IMR-90 (cell line): ENCODE measurements at regions not wholly inside any gene's neighbourhood (a gene's known extent, or its start where the extent isn't known, plus 50 kb on each side); places are given as distances from the start of the nearest gene placed in this dataset.

Source experiments
- ATAC-seq: fragments of 200-7000 bp; cut with Tn5 transposase; 2 replicates; pipeline ENCODE4 v1.9.1; 2020; ENCODE audit warnings: low read depth, mild to moderate bottlenecking, moderate library complexity
- BruUV-seq: library from RNA; stranded (reverse); fragments of 400-500 nt; replicated peaks from 2 replicates; lab custom pipeline; 2021; lab: Mats Ljungman, UMichigan
- CTCF ChIA-PET: fragments of 300-600 bp; formaldehyde crosslinking; extraction: SDS; loops from one replicate; lab custom pipeline; 2021; ENCODE audit warnings: antibody characterized with exemption; lab: Yijun Ruan, JAX
- POLR2A ChIA-PET: fragments of 300-600 bp; sonication (Branson Sonifier 250); formaldehyde crosslinking; loops from one replicate; lab custom pipeline; 2022; ENCODE audit warnings: antibody characterized with exemption; ENCODE audit not compliant: unreplicated experiment; lab: Charles Lee
- DNase-seq: peaks from one replicate; pipeline ENCODE4 v3.0.0; 2013
- H2AFZ ChIP-seq: replicated peaks from 2 replicates; pipeline ENCODE3; 2013; ENCODE audit warnings: low read length, mild to moderate bottlenecking; ENCODE audit not compliant: poor library complexity
- H2AK5ac ChIP-seq: 2 replicates; pipeline ENCODE4 v1.6.1; 2013; ENCODE audit warnings: low read depth, low read length, inconsistent platforms
- H2AK9ac ChIP-seq: replicated peaks from 2 replicates; pipeline ENCODE3; 2013; ENCODE audit warnings: mild to moderate bottlenecking, low read depth, low read length, moderate library complexity; ENCODE audit not compliant: poor library complexity
- H2BK120ac ChIP-seq: 2 replicates; pipeline ENCODE4 v1.6.1; 2013; ENCODE audit warnings: low read depth, low read length, inconsistent platforms
- H2BK15ac ChIP-seq: 3 replicates; pipeline ENCODE4 v1.6.1; 2013; ENCODE audit warnings: low read depth, low read length, inconsistent platforms
- H2BK20ac ChIP-seq: 2 replicates; pipeline ENCODE4 v1.6.1; 2013; ENCODE audit warnings: low read depth, mild to moderate bottlenecking, inconsistent platforms, low read length, moderate library complexity
- H2BK5ac ChIP-seq: 2 replicates; pipeline ENCODE4 v1.6.1; 2013; ENCODE audit warnings: mild to moderate bottlenecking, low read depth, low read length, inconsistent platforms; ENCODE audit not compliant: poor library complexity, severe bottlenecking
- H3K14ac ChIP-seq: replicated peaks from 2 replicates; pipeline ENCODE4 v1.6.1; 2013; ENCODE audit warnings: low read depth, low read length, inconsistent platforms
- H3K18ac ChIP-seq: 2 replicates; pipeline ENCODE4 v1.6.1; 2013; ENCODE audit warnings: low read depth, low read length, control low read depth
- H3K23ac ChIP-seq: 2 replicates; pipeline ENCODE4 v1.6.1; 2013; ENCODE audit warnings: low read depth, low read length, inconsistent platforms
- H3K27ac ChIP-seq: 2 replicates; pipeline ENCODE4 v1.5.1; 2013; ENCODE audit warnings: mild to moderate bottlenecking, control low read depth, low read length; ENCODE audit not compliant: insufficient read depth
- H3K27me3 ChIP-seq: 2 replicates; pipeline ENCODE4 v1.6.1; 2013; ENCODE audit warnings: low read length; ENCODE audit not compliant: control insufficient read depth, insufficient read depth
- H3K36me3 ChIP-seq: 2 replicates; pipeline ENCODE4 v1.6.1; 2013; ENCODE audit warnings: low read length, mixed read lengths; ENCODE audit not compliant: control insufficient read depth, insufficient read depth
- H3K4ac ChIP-seq: 2 replicates; pipeline ENCODE4 v1.6.1; 2013; ENCODE audit warnings: low read depth, low read length, inconsistent platforms
- H3K4me1 ChIP-seq: 2 replicates; pipeline ENCODE4 v1.6.1; 2013; ENCODE audit warnings: low read length, mixed read lengths; ENCODE audit not compliant: control insufficient read depth, insufficient read depth
- H3K4me2 ChIP-seq: 2 replicates; pipeline ENCODE4 v1.6.1; 2013; ENCODE audit warnings: low read depth, mild to moderate bottlenecking, control low read depth, low read length, moderate library complexity
- H3K4me3 ChIP-seq: 2 replicates; pipeline ENCODE4 v1.5.1; 2013; ENCODE audit warnings: low read depth, mild to moderate bottlenecking, control low read depth, low read length, moderate library complexity; ENCODE audit not compliant: insufficient read depth
- H3K56ac ChIP-seq: 2 replicates; pipeline ENCODE4 v1.6.1; 2013; ENCODE audit warnings: low read length, inconsistent platforms; ENCODE audit not compliant: insufficient read depth; ENCODE audit errors: extremely low read depth
- H3K79me1 ChIP-seq, 2 experiments: 2 replicates each; pipeline ENCODE4 v1.6.1; 2013; ENCODE audit warnings: low read length in 2 of 2, inconsistent platforms in 1 of 2, low read depth in 1 of 2
- H3K9ac ChIP-seq: 2 replicates; pipeline ENCODE4 v1.6.1; 2013; ENCODE audit warnings: low read depth, low read length, control low read depth
- H3K9me1 ChIP-seq: 2 replicates; pipeline ENCODE4 v1.6.1; 2013; ENCODE audit warnings: low read length, inconsistent platforms; ENCODE audit not compliant: insufficient read depth
- H3K9me3 ChIP-seq: 2 replicates; pipeline ENCODE4 v1.6.1; 2013; ENCODE audit warnings: low read length; ENCODE audit not compliant: control insufficient read depth, insufficient read depth
- H4K20me1 ChIP-seq: 2 replicates; pipeline ENCODE4 v1.6.1; 2013; ENCODE audit warnings: low read length, inconsistent platforms; ENCODE audit not compliant: insufficient read depth
- H4K5ac ChIP-seq: 2 replicates; pipeline ENCODE4 v1.6.1; 2013; ENCODE audit warnings: mild to moderate bottlenecking, low read depth, low read length, control low read depth
- H4K8ac ChIP-seq, 2 experiments: 2 replicates each; pipeline ENCODE4 v1.6.1; 2013; ENCODE audit warnings: low read depth in 2 of 2, low read length in 2 of 2, control low read depth in 1 of 2, inconsistent platforms in 1 of 2
- H4K91ac ChIP-seq: 2 replicates; pipeline ENCODE4 v1.6.1; 2013; ENCODE audit warnings: low read depth, low read length, inconsistent platforms; ENCODE audit not compliant: insufficient read depth
- BHLHE40 ChIP-seq: fragments of 150-350 bp; IDR thresholded peaks from 2 replicates; pipeline ENCODE4 v1.6.1; 2016; ENCODE audit warnings: mild to moderate bottlenecking, low read depth, low read length
- CEBPB ChIP-seq: IDR thresholded peaks from 2 replicates; pipeline ENCODE4 v1.6.1; 2012; ENCODE audit warnings: low read depth, low read length, improper control_type of control experiment
- CHD1 ChIP-seq: IDR thresholded peaks from 2 replicates; pipeline ENCODE4 v1.6.1; 2012; ENCODE audit warnings: low read depth, low read length, improper control_type of control experiment
- CTCF ChIP-seq: conservative IDR thresholded peaks from 2 replicates; pipeline ENCODE4 v1.5.1; 2012; ENCODE audit warnings: mild to moderate bottlenecking, low read depth, low read length, improper control_type of control experiment
- ELK1 ChIP-seq: fragments of 150-350 bp; IDR thresholded peaks from 2 replicates; pipeline ENCODE4 v1.6.1; 2016; ENCODE audit warnings: low read depth, mild to moderate bottlenecking, low read length, moderate library complexity, borderline replicate concordance
- FOS ChIP-seq: fragments of 150-350 bp; IDR thresholded peaks from 2 replicates; pipeline ENCODE4 v1.6.1; 2016; ENCODE audit warnings: low read depth, low read length
- MAFK ChIP-seq: IDR thresholded peaks from 2 replicates; pipeline ENCODE4 v1.6.1; 2012; ENCODE audit warnings: low read depth, low read length, improper control_type of control experiment
- MAZ ChIP-seq: IDR thresholded peaks from 2 replicates; pipeline ENCODE4 v1.6.1; 2012; ENCODE audit warnings: low read depth, mild to moderate bottlenecking, low read length, improper control_type of control experiment, moderate library complexity, borderline replicate concordance
- MXI1 ChIP-seq: IDR thresholded peaks from 2 replicates; pipeline ENCODE4 v1.6.1; 2012; ENCODE audit warnings: low read depth, mild to moderate bottlenecking, low read length, moderate library complexity, borderline replicate concordance
- NFE2L2 ChIP-seq: fragments of 150-350 bp; IDR thresholded peaks from 2 replicates; pipeline ENCODE4 v1.6.1; 2016; ENCODE audit warnings: low read depth, mild to moderate bottlenecking, low read length
- POLR2A ChIP-seq: IDR thresholded peaks from 2 replicates; pipeline ENCODE4 v1.6.1; 2012; ENCODE audit warnings: mild to moderate bottlenecking, low read depth, low read length
- RAD21 ChIP-seq: IDR thresholded peaks from 2 replicates; pipeline ENCODE4 v1.6.1; 2012; ENCODE audit warnings: low read length, improper control_type of control experiment
- RCOR1 ChIP-seq: IDR thresholded peaks from 2 replicates; pipeline ENCODE4 v1.6.1; 2012; ENCODE audit warnings: mild to moderate bottlenecking, low read length, improper control_type of control experiment; ENCODE audit not compliant: insufficient replicate concordance
- RFX5 ChIP-seq: IDR thresholded peaks from 2 replicates; pipeline ENCODE4 v1.8.0; 2012; ENCODE audit warnings: low read depth, mild to moderate bottlenecking, low read length, moderate library complexity
- SMC3 ChIP-seq: fragments of 150-350 bp; IDR thresholded peaks from 2 replicates; pipeline ENCODE4 v1.6.1; 2016; ENCODE audit warnings: low read depth, mild to moderate bottlenecking, antibody characterized with exemption, low read length, moderate library complexity
- USF2 ChIP-seq: fragments of 150-350 bp; IDR thresholded peaks from 2 replicates; pipeline ENCODE4 v1.6.1; 2017; ENCODE audit warnings: mild to moderate bottlenecking, antibody characterized with exemption, low read length, low read depth
- WGBS, 2 experiments: methylation state at CpG; one replicate each; pipeline versions ENCODE4 v1.1.5 to v1.1.7; 2013; ENCODE audit warnings: missing lambda C conversion rate in 2 of 2; ENCODE audit not compliant: insufficient read length in 1 of 2; ENCODE audit errors: extremely low coverage in 2 of 2; 5-methylcytosine and 5-hydroxymethylcytosine counted together
- dilution Hi-C: fragments of 300-500 bp; cut with HindIII; formaldehyde crosslinking; loops from one replicate; pipeline ENCODE4 v1.14.3; 2018; ENCODE audit warnings: low sequenced_read_pairs; ENCODE audit not compliant: unreplicated experiment
- in situ Hi-C: fragments of 300-500 bp; cut with MboI; formaldehyde crosslinking; loops from 3 replicates; pipeline ENCODE4 v1.14.3; 2019; ENCODE audit warnings: low sequenced_read_pairs, inconsistent platforms, mixed read lengths
- intact Hi-C: fragments of 100-400 bp; cut with micrococcal nuclease; formaldehyde crosslinking; loops from 2 replicates; pipeline ENCODE4 v1.10.0; 2022

GRCh38 chr3:63043631-63044030 is 168.4 kb upstream of the CADPS start:
- POLR2A ChIA-PET: no interaction called here
- H2AK5ac ChIP-seq: no peak overlapping the region
- no peak overlapping the region for H3K23ac ChIP-seq
- no peak overlapping the region for H3K27ac ChIP-seq
- intact Hi-C loops (no loop called here), dilution Hi-C loops (no loop called here), in situ Hi-C loops (no loop called here)
- H3K79me1 ChIP-seq: no peaks in the 10 kb centered on the region
- H3K56ac ChIP-seq: no peak overlapping the region
- no peak overlapping the region for H3K14ac ChIP-seq
- no peak overlapping the region for H2AK9ac ChIP-seq
- no peak overlapping the region for H3K4ac ChIP-seq
- no peaks in the 10 kb centered on the region for H3K4me1 ChIP-seq
- no peak for DNase-seq
- no peaks in the 10 kb centered on the region for H3K36me3 ChIP-seq
- H2BK5ac ChIP-seq: no peak overlapping the region
- no peak overlapping the region for H2BK15ac ChIP-seq
- H2BK20ac ChIP-seq: no peak overlapping the region
- no peaks in the 10 kb centered on the region for H3K9me1 ChIP-seq
- no peaks in the 10 kb centered on the region for H4K20me1 ChIP-seq
- ATAC-seq: no peak
- H2AFZ ChIP-seq: no peak overlapping the region
- no peak overlapping the region for H4K5ac ChIP-seq
- no peak overlapping the region for H3K4me3 ChIP-seq
- no peak overlapping the region for H3K18ac ChIP-seq
- H3K27me3 ChIP-seq: no peaks in the 10 kb centered on the region
- CTCF ChIA-PET: no interaction called here
- H3K4me2 ChIP-seq: no peak overlapping the region
- no peak overlapping the region for H2BK120ac ChIP-seq
- no CpG with 5 or more reads among the region's 1 CpG for WGBS, 2 experiments
- TF ChIP-seq BHLHE40 (no peak), SMC3 (no peak), USF2 (no peak), RFX5 (no peak), MAFK (no peak), NFE2L2 (no peak), RCOR1 (no peak), MAZ (no peak), CEBPB (no peak), POLR2A (no peak), RAD21 (no peak), MXI1 (no peak), FOS (no peak), CTCF (no peak), CHD1 (no peak), ELK1 (no peak)
- no peak overlapping the region for H4K91ac ChIP-seq
- BruUV-seq: no TSS peak
- no peak overlapping the region for H4K8ac ChIP-seq
- 0 out of 2 replicates have a peak, but pooled peaks cover 2% of the 10 kb centered on the region for H3K9me3 ChIP-seq
- H3K9ac ChIP-seq: no peak overlapping the region
